ENCODE measurements at regions not wholly inside any gene's neighbourhood (a gene's known extent, or its start where the extent isn't known, plus 50 kb on each side); places are given as distances from the start of the nearest gene placed in this dataset.

DNA sequence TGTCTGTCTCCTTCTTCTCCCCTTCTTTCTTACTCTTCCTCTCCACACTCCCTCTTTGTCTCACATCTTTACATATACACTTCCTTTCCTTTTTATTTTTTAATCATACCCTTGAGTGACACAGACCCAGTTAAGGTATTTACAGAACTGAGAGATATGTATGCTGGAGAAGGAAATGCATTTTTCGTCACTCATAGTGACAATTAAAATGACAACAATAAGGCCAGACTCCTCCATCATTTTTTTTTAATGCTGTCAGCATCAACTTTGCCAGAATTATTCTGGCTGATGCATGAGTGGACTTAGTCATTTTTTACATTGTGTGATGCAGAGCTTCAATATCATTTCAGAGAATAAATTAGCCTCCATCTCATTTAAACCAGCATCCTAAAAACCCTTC, 272.9 kb downstream of the TMEM38B start:
- TF ChIP-seq ZNF70 (CRISPR knock-in tag; IDR thresholded peaks at IDR 0.05) = no peak
- TF ChIP-seq ZNF565 (CRISPR knock-in tag; conservative IDR thresholded peaks at IDR 0.05; ENCODE audit: low read depth) = no peak
- TF ChIP-seq, protein P1, sequence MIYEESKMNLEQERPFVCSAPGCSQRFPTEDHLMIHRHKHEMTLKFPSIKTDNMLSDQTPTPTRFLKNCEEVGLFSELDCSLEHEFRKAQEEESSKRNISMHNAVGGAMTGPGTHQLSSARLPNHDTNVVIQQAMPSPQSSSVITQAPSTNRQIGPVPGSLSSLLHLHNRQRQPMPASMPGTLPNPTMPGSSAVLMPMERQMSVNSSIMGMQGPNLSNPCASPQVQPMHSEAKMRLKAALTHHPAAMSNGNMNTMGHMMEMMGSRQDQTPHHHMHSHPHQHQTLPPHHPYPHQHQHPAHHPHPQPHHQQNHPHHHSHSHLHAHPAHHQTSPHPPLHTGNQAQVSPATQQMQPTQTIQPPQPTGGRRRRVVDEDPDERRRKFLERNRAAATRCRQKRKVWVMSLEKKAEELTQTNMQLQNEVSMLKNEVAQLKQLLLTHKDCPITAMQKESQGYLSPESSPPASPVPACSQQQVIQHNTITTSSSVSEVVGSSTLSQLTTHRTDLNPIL (CRISPR knock-in tag; IDR thresholded peaks at IDR 0.05; ENCODE audit: low read depth) = no peak
- no peak for TF ChIP-seq ESRRG (CRISPR knock-in tag; IDR thresholded peaks at IDR 0.05)
- TF ChIP-seq, protein P2, sequence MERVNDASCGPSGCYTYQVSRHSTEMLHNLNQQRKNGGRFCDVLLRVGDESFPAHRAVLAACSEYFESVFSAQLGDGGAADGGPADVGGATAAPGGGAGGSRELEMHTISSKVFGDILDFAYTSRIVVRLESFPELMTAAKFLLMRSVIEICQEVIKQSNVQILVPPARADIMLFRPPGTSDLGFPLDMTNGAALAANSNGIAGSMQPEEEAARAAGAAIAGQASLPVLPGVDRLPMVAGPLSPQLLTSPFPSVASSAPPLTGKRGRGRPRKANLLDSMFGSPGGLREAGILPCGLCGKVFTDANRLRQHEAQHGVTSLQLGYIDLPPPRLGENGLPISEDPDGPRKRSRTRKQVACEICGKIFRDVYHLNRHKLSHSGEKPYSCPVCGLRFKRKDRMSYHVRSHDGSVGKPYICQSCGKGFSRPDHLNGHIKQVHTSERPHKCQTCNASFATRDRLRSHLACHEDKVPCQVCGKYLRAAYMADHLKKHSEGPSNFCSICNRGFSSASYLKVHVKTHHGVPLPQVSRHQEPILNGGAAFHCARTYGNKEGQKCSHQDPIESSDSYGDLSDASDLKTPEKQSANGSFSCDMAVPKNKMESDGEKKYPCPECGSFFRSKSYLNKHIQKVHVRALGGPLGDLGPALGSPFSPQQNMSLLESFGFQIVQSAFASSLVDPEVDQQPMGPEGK (CRISPR knock-in tag; IDR thresholded peaks at IDR 0.05; ENCODE audit: borderline replicate concordance) = no peak
- no peak for TF ChIP-seq TOX (CRISPR knock-in tag; IDR thresholded peaks at IDR 0.05; ENCODE audit: borderline replicate concordance)
- TF ChIP-seq OSR1 (CRISPR knock-in tag; IDR thresholded peaks at IDR 0.05) = no peak
- no peak for TF ChIP-seq CSDC2 (CRISPR knock-in tag; IDR thresholded peaks at IDR 0.05)
- TF ChIP-seq ZFP3 (CRISPR knock-in tag; IDR thresholded peaks at IDR 0.05) = no peak
